Loucy (cell line): ENCODE measurements at regions not wholly inside any gene's neighbourhood (a gene's known extent, or its start where the extent isn't known, plus 50 kb on each side); places are given as distances from the start of the nearest gene placed in this dataset.

ENCODE experiments used
- H2AFZ ChIP-seq: fragments of 200-600 bp; sonication (generic); 2 replicates; pipeline ENCODE4 v1.6.0; 2016; ENCODE audit warnings: antibody characterized with exemption, mild to moderate bottlenecking, low read length, moderate library complexity
- H3F3A ChIP-seq: fragments of 200-600 bp; 2 replicates; pipeline ENCODE4 v1.6.0; 2016; ENCODE audit warnings: antibody characterized with exemption, low read depth, mild to moderate bottlenecking
- H3K27me3 ChIP-seq: fragments of 200-600 bp; sonication (generic); 2 replicates; pipeline ENCODE4 v1.6.1; 2014; ENCODE audit warnings: low read length, mild to moderate bottlenecking; ENCODE audit not compliant: insufficient read depth, poor library complexity, severe bottlenecking
- H3K36me3 ChIP-seq: fragments of 200-600 bp; sonication (generic); 2 replicates; pipeline ENCODE4 v1.6.1; 2016; ENCODE audit warnings: low read length; ENCODE audit not compliant: insufficient read depth
- H3K4me1 ChIP-seq: fragments of 200-600 bp; sonication (generic); 2 replicates; pipeline ENCODE4 v1.5.1; 2014; ENCODE audit warnings: low read length, mild to moderate bottlenecking; ENCODE audit not compliant: insufficient read depth, poor library complexity, severe bottlenecking
- H3K4me2 ChIP-seq: fragments of 200-600 bp; sonication (generic); 2 replicates; pipeline ENCODE4 v1.6.0; 2014; ENCODE audit warnings: antibody characterized with exemption, low read length, low read depth, mild to moderate bottlenecking; ENCODE audit not compliant: poor library complexity, severe bottlenecking
- H3K4me3 ChIP-seq: fragments of 200-600 bp; sonication (generic); 2 replicates; pipeline ENCODE4 v1.5.1; 2014; ENCODE audit warnings: low read length, mild to moderate bottlenecking, mixed read lengths; ENCODE audit not compliant: poor library complexity, severe bottlenecking
- H3K79me2 ChIP-seq: fragments of 200-600 bp; sonication (generic); 2 replicates; pipeline ENCODE4 v1.6.1; 2014; ENCODE audit warnings: low read length; ENCODE audit not compliant: insufficient read depth
- H3K9ac ChIP-seq: fragments of 200-600 bp; sonication (generic); 2 replicates; pipeline ENCODE4 v1.6.0; 2014; ENCODE audit warnings: mild to moderate bottlenecking, low read depth, low read length, moderate library complexity; ENCODE audit not compliant: poor library complexity, severe bottlenecking
- H3K9me2 ChIP-seq: fragments of 200-600 bp; sonication (generic); replicated peaks from 2 replicates; pipeline ENCODE4 v1.6.1; 2016; ENCODE audit warnings: low read depth, low read length, mixed read lengths
- H3K9me3 ChIP-seq: fragments of 200-600 bp; sonication (generic); 2 replicates; pipeline ENCODE4 v1.6.1; 2014; ENCODE audit warnings: mild to moderate bottlenecking, antibody characterized with exemption, low read length, low read depth; ENCODE audit not compliant: insufficient read depth
- H4K20me1 ChIP-seq: fragments of 200-600 bp; sonication (generic); 2 replicates; pipeline ENCODE4 v1.6.0; 2014; ENCODE audit warnings: antibody characterized with exemption, low read length, mild to moderate bottlenecking; ENCODE audit not compliant: insufficient read depth, poor library complexity, severe bottlenecking
- CTCF ChIP-seq: fragments of 200-600 bp; sonication (generic); conservative IDR thresholded peaks from 2 replicates; pipeline ENCODE4 v1.5.1; 2014; ENCODE audit warnings: mild to moderate bottlenecking, antibody characterized with exemption, low read length
- EZH2phosphoT487 ChIP-seq: fragments of 200-600 bp; IDR thresholded peaks from 2 replicates; pipeline ENCODE4 v1.6.1; 2018; ENCODE audit warnings: antibody characterized with exemption, mild to moderate bottlenecking, moderate library complexity, borderline replicate concordance

GRCh38 chr10:131682271-131682962 lies 218.4 kb upstream of the PPP2R2D start:
- no peaks in the 10 kb centered on the region for H3K27me3 ChIP-seq
- H3K9ac ChIP-seq = no peak overlapping the region
- no peaks in the 10 kb centered on the region for H3K36me3 ChIP-seq
- no peak overlapping the region for H2AFZ ChIP-seq
- no peaks in the 10 kb centered on the region for H3K9me2 ChIP-seq
- H3K4me1 ChIP-seq = no peaks in the 10 kb centered on the region
- no peaks in the 10 kb centered on the region for H3F3A ChIP-seq
- no peaks in the 10 kb centered on the region for H3K79me2 ChIP-seq
- no peak overlapping the region for H3K4me3 ChIP-seq
- no peaks in the 10 kb centered on the region for H4K20me1 ChIP-seq
- TF ChIP-seq CTCF (no peak), EZH2phosphoT487 (no peak)
- H3K4me2 ChIP-seq = no peak overlapping the region
- H3K9me3 ChIP-seq = no peaks in the 10 kb centered on the region; the same call in 1 of the 2 replicates

GRCh38 chr10:131683281-131683861 lies 217.4 kb upstream of the PPP2R2D start:
- Histone ChIP-seq H3K4me1 (no peaks in the 10 kb centered on the region), H3F3A (no peaks in the 10 kb centered on the region), H2AFZ (no peak overlapping the region), H3K9ac (no peak overlapping the region), H4K20me1 (no peaks in the 10 kb centered on the region), H3K9me3 (no peaks in the 10 kb centered on the region; the same call in 1 of the 2 replicates), H3K36me3 (no peaks in the 10 kb centered on the region), H3K27me3 (no peaks in the 10 kb centered on the region), H3K9me2 (no peaks in the 10 kb centered on the region), H3K4me3 (no peak overlapping the region), H3K79me2 (no peaks in the 10 kb centered on the region), H3K4me2 (no peak overlapping the region)
- no peak for TF ChIP-seq EZH2phosphoT487

- Histone ChIP-seq H3K4me1 (no peaks in the 10 kb centered on the region), H3K4me3 (no peak overlapping the region), H3K9me3 (no peaks in the 10 kb centered on the region; the same call in 1 of the 2 replicates), H3K27me3 (no peaks in the 10 kb centered on the region), H3K9me2 (no peaks in the 10 kb centered on the region), H3K4me2 (no peak overlapping the region), H3K36me3 (no peaks in the 10 kb centered on the region), H3F3A (no peaks in the 10 kb centered on the region), H4K20me1 (no peaks in the 10 kb centered on the region), H3K9ac (no peak overlapping the region), H3K79me2 (no peaks in the 10 kb centered on the region), H2AFZ (no peak overlapping the region)
- TF ChIP-seq EZH2phosphoT487 (no peak), CTCF (no peak)
Measured at GRCh38 chr10:131683941-131684340, 216.9 kb upstream of the PPP2R2D start.

GRCh38 chr10:131685007-131685406 lies 215.8 kb upstream of the PPP2R2D start:
- H3K27me3 ChIP-seq = no peaks in the 10 kb centered on the region
- no peaks in the 10 kb centered on the region for H3F3A ChIP-seq
- H3K4me2 ChIP-seq = no peak overlapping the region
- H3K4me3 ChIP-seq = no peak overlapping the region
- no peaks in the 10 kb centered on the region for H3K36me3 ChIP-seq
- no peak overlapping the region for H3K9ac ChIP-seq
- no peak for TF ChIP-seq EZH2phosphoT487
- TF ChIP-seq CTCF = no peak
- no peaks in the 10 kb centered on the region for H3K9me2 ChIP-seq
- H2AFZ ChIP-seq = no peak overlapping the region
- no peaks in the 10 kb centered on the region for H3K79me2 ChIP-seq
- no peaks in the 10 kb centered on the region for H4K20me1 ChIP-seq
- no peaks in the 10 kb centered on the region for H3K4me1 ChIP-seq
- H3K9me3 ChIP-seq = no peaks in the 10 kb centered on the region; the same call in 1 of the 2 replicates
